ENCODE measurements at regions not wholly inside any gene's neighbourhood (a gene's known extent, or its start where the extent isn't known, plus 50 kb on each side); places are given as distances from the start of the nearest gene placed in this dataset.

- TF ChIP-seq CTCF (IDR thresholded peaks at IDR 0.05; ENCODE audit: insufficient read depth, low read depth, low read length) (no peak), EZH2 (IDR thresholded peaks at IDR 0.05; ENCODE audit: insufficient read depth, low read length) (no peak)
These were observed 425.2 kb downstream of the PCNX1 start for GRCh38 chr14:71332476-71332875.
